Endothelial cell of hepatic sinusoid (primary cell): ENCODE measurements at regions not wholly inside any gene's neighbourhood (a gene's known extent, or its start where the extent isn't known, plus 50 kb on each side); places are given as distances from the start of the nearest gene placed in this dataset.

Experiments used
- in situ Hi-C: cut with HindIII; loops from 2 replicates; pipeline ENCODE4 v1.10.0; 2017; ENCODE audit warnings: low sequenced_read_pairs

GRCh38 chr5:8366266-8366665 lies 497.3 kb downstream of the MTRR start:
- in situ Hi-C loops, result no loop called here

DNA sequence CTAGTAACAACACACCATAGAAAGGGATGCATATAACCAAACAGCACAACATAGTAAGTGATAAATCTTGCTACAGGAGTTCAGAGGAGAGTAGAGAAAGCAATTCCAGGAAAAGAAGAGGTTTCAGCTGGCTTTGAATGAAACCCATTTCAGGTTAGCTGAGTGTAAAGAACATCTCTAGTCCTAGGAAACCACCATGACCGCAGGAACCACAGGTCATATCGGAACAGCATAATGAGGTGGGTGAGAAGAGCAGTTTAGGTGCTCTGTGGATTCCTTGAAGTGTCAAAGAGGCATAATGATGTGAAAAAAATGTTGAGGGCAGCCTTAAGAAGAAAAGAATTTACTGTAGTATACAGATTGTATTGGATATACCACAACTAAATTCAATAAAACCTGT lies 507.5 kb downstream of the MTRR start:
- in situ Hi-C loops, result no loop called here

DNA sequence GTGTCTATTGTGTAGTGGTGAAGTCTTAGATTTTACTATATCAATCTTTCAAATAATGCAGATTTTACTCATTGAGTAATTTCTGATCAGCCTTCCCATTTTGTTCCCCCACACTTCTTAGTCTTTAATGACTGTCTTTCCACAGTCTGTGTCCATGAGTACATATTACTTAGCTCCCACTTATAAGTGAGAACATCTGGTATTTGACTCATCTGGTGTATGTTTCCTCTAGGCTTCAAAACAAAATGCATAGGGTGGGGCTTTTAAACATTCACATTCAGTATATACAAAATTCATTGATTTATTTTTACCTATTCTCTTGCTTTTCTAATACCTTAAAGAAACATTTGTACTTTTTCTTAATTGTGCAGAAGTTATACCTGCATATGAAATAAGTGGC lies 513.0 kb downstream of the MTRR start:
- in situ Hi-C loops, result no loop called here

GRCh38 chr5:8382456-8382855 lies 513.5 kb downstream of the MTRR start:
- in situ Hi-C loops, result no loop called here

GRCh38 chr5:8383616-8384015 lies 514.7 kb downstream of the MTRR start:
- in situ Hi-C loops, result no loop called here

DNA sequence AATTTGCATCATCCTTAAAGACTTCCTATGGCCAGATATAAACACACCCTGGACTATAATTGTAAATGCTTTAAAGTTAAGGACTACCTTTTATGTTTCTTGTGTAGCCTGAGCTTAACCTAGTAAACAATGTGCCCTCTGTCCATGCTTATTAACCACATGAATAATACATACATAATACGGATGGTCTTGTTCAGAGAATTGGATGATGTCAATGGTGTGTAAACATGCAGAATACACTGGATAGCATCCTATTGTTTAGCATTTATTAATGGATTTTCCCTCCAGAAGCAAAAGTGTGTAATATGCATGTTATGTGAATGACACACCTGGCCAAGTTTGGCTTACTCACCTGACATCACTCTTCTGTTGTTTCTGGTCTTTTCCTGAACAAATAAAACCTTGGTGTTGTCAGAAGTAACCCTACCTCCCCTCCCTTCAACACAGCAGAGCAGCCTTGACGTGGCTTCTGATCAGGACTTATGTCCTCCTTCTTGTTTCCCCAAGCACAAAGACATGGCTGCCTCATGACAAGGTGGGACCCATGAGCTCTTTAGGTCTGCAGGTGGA lies 517.9 kb downstream of the MTRR start:
- in situ Hi-C loops, result no loop called here

DNA sequence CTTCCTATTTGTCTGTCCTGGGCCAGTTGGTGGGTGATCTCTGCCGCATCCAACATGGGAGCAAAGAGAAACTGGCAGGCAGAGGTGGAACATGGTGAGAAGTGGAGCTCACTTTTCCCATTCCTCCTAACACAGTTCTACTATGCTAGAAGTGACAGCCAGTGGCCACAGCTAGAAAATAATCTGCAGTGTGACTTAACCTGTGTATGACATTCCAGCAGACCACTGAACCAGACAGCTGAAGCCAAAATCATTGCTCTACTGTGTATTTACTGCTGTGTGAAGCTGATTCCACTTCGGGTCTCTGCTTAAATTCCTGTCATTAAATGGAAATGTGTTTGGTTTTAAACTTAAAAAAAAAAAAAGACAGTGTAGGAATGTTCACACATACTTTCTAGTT lies 523.0 kb downstream of the MTRR start:
- in situ Hi-C loops, result no loop called here

DNA sequence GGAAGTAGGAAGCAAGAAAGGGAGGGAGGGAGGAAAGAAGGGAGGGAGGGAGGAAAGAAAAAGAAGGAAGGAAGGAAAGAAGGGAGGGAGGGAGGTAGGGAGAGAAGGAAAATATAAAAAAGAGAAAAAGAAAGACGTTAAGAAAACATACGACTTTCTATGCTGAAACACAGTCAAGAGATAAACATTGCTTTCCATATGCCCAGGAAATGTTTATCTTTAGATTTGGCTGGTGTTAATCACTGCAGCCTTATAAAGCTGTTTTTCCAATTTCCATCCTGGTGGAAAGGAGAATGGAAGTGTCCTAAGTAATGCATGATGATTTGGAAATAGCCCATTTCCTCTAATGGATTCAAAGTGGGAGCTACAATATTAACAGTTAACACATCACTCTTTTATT lies 524.3 kb downstream of the MTRR start:
- in situ Hi-C loops, result no loop called here

DNA sequence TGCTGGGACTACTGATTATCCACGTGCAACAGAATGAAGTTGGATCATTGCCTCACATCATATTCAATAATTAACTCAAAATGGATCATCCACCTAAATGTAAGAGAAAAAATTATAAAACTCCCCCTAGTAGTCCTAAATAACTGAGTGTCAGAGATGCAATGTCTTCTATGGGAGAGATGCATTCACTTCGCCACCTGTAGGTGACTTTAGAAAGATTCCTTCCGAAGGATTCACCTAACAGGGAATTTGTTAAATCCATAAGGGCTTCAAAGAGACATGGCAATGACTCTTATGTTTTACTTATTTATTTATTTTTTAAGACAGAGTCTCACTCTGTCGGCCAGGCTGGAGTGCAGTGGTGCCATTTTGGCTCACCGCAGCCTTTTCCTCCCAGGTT lies 526.0 kb downstream of the MTRR start:
- in situ Hi-C loops, result no loop called here

GRCh38 chr5:8396246-8396645 lies 527.3 kb downstream of the MTRR start:
- in situ Hi-C loops, result no loop called here

- in situ Hi-C loops, result no loop called here
These were observed 527.8 kb downstream of the MTRR start for GRCh38 chr5:8396756-8397155.

GRCh38 chr5:8399471-8399870 lies 530.5 kb downstream of the MTRR start:
- in situ Hi-C loops, result no loop called here

DNA sequence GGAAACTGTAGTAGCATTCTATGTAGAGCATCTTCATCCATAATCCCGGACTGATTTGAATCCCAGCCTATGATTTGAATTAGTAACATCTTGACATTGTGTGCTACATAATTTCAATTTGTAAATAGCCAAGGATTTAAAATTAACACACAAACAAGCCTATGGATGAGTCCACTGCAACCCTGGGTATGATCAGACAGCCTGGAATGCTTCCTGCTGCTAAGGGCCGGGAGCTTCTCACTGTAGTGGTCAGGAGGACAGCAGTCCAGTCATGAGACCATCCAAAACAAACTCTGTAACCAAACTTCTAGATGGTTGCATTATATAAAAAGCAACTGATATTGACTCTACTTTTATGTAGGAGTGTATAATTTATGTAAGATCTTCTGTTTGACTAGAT lies 539.3 kb downstream of the MTRR start:
- in situ Hi-C loops, result no loop called here

DNA sequence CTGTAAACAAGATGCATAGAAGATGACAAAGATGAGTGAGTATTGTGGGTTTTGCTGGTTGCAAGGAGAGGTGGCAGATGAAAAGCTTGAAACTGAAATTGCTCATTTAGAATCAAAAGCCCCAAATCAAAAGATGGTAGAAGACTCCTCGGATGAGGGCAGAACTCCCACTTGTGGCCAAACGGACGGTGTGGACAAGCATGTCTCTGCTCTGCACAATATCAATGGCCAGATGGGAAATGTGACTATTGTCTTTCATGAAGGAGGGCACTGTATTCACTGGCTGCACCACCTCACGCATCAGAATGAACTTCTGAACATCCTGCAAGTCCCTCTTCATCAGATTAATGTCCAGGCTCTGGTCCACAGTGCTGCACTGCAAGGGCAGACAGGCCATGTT lies 541.7 kb downstream of the MTRR start:
- in situ Hi-C loops, result no loop called here

- in situ Hi-C loops, result no loop called here
These were observed 545.0 kb downstream of the MTRR start for GRCh38 chr5:8413975-8414374.

DNA sequence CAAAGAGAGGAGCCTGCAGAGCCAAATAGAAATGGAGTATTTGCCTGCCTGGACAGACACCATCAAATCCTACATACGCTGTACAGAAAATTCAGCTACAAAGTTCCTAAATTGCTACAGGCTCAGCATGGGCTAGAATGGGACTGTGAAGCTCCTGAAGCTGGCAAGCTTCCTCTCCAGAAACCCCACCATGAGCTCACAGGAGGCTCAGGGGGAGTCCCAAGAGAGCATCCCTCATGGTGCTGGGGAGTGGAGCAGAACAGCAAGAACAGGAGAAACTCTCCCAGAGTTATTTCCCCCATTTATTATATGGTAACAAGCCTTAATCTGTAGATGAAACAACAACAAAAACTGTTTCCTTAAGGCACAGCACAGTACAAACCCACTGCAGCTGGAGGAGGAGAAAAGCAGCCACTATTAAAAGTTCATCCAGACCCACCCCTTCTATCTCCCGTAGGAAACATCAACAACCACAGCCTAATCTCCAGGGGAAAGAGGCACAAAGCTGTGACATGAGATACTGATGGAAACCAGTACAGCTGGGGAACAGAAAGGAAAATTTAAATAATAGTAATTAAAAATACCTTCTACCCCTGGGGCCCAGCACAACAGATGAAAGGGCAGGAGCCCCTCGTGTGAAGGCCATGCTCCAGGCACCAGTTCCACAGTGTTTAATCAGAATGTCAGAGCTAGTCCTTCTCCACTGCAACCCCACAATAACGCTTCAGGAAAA lies 548.5 kb downstream of the MTRR start:
- in situ Hi-C loops, result no loop called here

DNA sequence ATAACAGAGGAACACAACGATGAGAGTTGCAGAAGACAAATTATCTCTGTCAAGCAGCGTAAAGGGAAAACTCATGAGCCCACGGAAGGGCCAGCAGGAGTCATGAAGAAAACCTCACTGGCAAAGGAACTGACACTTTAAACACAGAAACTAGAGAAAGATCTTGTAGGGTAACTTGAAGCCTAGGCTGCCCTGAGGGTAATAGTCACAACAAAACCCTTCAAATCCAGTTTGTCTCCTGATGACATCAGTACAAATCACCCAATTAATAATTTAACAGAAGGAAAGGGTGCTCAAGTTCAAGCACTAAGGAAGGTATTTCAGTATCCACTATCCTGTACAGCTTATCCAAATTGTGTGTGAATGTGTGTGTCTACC lies 549.1 kb downstream of the MTRR start:
- in situ Hi-C loops, result no loop called here

- in situ Hi-C loops, result no loop called here
These were observed 561.1 kb downstream of the MTRR start for GRCh38 chr5:8429778-8430758.

- in situ Hi-C loops, result no loop called here
These were observed 565.6 kb downstream of the MTRR start for GRCh38 chr5:8434501-8434900.

- in situ Hi-C loops, result no loop called here
These were observed 568.0 kb downstream of the MTRR start for GRCh38 chr5:8436924-8437323.

DNA sequence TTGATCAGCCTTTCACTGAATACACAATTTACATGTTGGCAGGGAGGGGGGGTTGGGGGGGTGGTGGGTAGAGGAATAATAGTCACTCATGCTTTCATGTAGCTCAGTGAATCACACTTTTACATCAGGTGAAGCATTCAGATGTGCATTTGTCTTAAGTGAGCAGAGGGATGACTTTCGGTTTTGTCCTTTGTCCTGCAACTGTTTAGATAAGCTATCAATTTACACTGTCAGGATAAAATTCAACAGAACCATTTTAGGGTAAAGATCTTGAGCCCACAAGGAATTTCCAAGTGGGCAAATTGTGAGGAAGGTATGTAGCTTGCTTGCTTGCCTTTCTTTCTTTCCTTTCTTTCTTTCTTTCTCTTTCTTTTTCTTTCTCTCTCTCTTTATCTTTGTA lies 576.2 kb downstream of the MTRR start:
- in situ Hi-C loops, result no loop called here

DNA sequence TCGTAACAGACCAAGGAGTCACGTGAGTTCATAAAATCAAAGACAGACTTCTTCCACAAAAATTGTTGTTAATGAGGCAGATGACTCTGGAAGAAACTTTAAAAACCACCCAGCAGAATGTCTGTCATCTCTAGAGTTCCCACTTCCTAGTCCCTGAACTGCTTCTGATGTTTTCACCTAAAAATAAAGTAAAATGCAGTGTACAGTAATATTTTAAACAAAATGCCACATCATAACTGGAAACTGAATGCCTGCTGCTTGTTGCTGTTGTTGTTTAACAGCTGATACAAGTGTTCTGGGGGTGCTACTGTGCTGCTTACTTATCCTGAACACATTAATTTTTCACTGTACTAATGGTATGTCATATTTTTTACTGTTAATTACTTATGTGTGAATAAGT lies 577.2 kb downstream of the MTRR start:
- in situ Hi-C loops, result no loop called here
